Upper lobe of left lung (tissue), 4 donors: ENCODE measurements at regions not wholly inside any gene's neighbourhood (a gene's known extent, or its start where the extent isn't known, plus 50 kb on each side); places are given as distances from the start of the nearest gene placed in this dataset.

Experiments used
- EP300 ChIP-seq, 4 donors: sonication (generic); formaldehyde crosslinking; IDR thresholded peaks; one replicate each; pipeline ENCODE4 v1.5.1; 2017; ENCODE audit warnings: antibody characterized with exemption in 4 of 4, control low read depth in 2 of 4
- POLR2A ChIP-seq, 4 donors: fragments of 450-650 bp; IDR thresholded peaks; one replicate each; pipeline ENCODE4 v1.5.1; 2016 to 2017; ENCODE audit warnings: antibody characterized with exemption in 4 of 4, mild to moderate bottlenecking in 2 of 4

- TF ChIP-seq EP300 (IDR thresholded peaks at IDR 0.05): no peak
- TF ChIP-seq POLR2A (IDR thresholded peaks at IDR 0.05): no peak
Observed at GRCh38 chr12:20017802-20018201, 350.5 kb upstream of the PDE3A start.
